ENCODE measurements at regions not wholly inside any gene's neighbourhood (a gene's known extent, or its start where the extent isn't known, plus 50 kb on each side); places are given as distances from the start of the nearest gene placed in this dataset.
A peak's percentile ranks its signal among the peaks of the same experiment; 100 is the strongest.

- POLR2A ChIA-PET: no interaction called here
- Histone ChIP-seq H3K9me3 (replicated peaks; ENCODE audit: control insufficient read depth, insufficient read depth, low read depth, low read length) (no peaks in the 10 kb centered on the region), H3K27ac (ENCODE audit: extremely low read depth, low read depth, low read length) (no peak overlapping the region), H3K27me3 (ENCODE audit: control insufficient read depth in 2 of 2, insufficient read depth in 2 of 2, low read length in 2 of 2) (no peaks in the 10 kb centered on the region), H3K36me3 (ENCODE audit: control insufficient read depth, insufficient read depth, low read length) (no peaks in the 10 kb centered on the region), H3K9ac (ENCODE audit: insufficient read depth in 1 of 2, low read depth in 2 of 2, low read length in 2 of 2) (no peak overlapping the region), H3K4me3 (no peak overlapping the region), H3K79me2 (ENCODE audit: control insufficient read depth, insufficient read depth, low read length) (no peaks in the 10 kb centered on the region), H3K4me2 (ENCODE audit: insufficient read depth, low read length) (no peak overlapping the region), H3K4me1 (replicated peaks in 1 of 2; ENCODE audit: control insufficient read depth in 2 of 2, insufficient read depth in 2 of 2, low read length in 2 of 2) (no peaks in the 10 kb centered on the region; a peak in 1 of 5 replicates), H3K9me1 (ENCODE audit: control insufficient read depth, insufficient read depth, low read length) (no peaks in the 10 kb centered on the region), H4K20me1 (replicated peaks; ENCODE audit: control insufficient read depth, insufficient read depth, low read length) (no peaks in the 10 kb centered on the region), H2AFZ (ENCODE audit: low read depth, low read length) (no peak overlapping the region)
- CTCF ChIA-PET (ENCODE audit: low intra/inter-chr PET ratio): no interaction called here
- no TSS peak for BruUV-seq (replicated peaks)
- WGBS (ENCODE audit: insufficient coverage, low coverage, missing lambda C conversion rate): 68% methylated on average over 2 of the region's 2 CpGs
- peak; percentile 60 for ATAC-seq
- FAIRE-seq: no peak
- in situ Hi-C loops (cut with MboI): no loop called here
- intact Hi-C loops (cut with micrococcal nuclease): no loop called here
- DNase-seq (ENCODE audit: extremely low read depth in 1 of 4, low spot score in 3 of 4): no peak
- TF ChIP-seq HNRNPLL (IDR thresholded peaks at IDR 0.05; ENCODE audit: low read depth, low read length, poor library complexity, severe bottlenecking): no peak
- TF ChIP-seq, protein P1, sequence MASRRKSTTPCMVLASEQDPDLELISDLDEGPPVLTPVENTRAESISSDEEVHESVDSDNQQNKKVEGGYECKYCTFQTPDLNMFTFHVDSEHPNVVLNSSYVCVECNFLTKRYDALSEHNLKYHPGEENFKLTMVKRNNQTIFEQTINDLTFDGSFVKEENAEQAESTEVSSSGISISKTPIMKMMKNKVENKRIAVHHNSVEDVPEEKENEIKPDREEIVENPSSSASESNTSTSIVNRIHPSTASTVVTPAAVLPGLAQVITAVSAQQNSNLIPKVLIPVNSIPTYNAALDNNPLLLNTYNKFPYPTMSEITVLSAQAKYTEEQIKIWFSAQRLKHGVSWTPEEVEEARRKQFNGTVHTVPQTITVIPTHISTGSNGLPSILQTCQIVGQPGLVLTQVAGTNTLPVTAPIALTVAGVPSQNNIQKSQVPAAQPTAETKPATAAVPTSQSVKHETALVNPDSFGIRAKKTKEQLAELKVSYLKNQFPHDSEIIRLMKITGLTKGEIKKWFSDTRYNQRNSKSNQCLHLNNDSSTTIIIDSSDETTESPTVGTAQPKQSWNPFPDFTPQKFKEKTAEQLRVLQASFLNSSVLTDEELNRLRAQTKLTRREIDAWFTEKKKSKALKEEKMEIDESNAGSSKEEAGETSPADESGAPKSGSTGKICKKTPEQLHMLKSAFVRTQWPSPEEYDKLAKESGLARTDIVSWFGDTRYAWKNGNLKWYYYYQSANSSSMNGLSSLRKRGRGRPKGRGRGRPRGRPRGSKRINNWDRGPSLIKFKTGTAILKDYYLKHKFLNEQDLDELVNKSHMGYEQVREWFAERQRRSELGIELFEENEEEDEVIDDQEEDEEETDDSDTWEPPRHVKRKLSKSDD (conservative IDR thresholded peaks at IDR 0.05; ENCODE audit: low read length): no peak
- TF ChIP-seq, protein P2, sequence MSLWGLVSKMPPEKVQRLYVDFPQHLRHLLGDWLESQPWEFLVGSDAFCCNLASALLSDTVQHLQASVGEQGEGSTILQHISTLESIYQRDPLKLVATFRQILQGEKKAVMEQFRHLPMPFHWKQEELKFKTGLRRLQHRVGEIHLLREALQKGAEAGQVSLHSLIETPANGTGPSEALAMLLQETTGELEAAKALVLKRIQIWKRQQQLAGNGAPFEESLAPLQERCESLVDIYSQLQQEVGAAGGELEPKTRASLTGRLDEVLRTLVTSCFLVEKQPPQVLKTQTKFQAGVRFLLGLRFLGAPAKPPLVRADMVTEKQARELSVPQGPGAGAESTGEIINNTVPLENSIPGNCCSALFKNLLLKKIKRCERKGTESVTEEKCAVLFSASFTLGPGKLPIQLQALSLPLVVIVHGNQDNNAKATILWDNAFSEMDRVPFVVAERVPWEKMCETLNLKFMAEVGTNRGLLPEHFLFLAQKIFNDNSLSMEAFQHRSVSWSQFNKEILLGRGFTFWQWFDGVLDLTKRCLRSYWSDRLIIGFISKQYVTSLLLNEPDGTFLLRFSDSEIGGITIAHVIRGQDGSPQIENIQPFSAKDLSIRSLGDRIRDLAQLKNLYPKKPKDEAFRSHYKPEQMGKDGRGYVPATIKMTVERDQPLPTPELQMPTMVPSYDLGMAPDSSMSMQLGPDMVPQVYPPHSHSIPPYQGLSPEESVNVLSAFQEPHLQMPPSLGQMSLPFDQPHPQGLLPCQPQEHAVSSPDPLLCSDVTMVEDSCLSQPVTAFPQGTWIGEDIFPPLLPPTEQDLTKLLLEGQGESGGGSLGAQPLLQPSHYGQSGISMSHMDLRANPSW (CRISPR knock-in tag; IDR thresholded peaks at IDR 0.05): no peak
- TF ChIP-seq NFYB (IDR thresholded peaks at IDR 0.05; ENCODE audit: extremely low read depth, insufficient read length): no peak
- no peak for TF ChIP-seq ELF2 (CRISPR knock-in tag; IDR thresholded peaks at IDR 0.05)
- no peak for TF ChIP-seq POU5F1 (IDR thresholded peaks at IDR 0.05; ENCODE audit: borderline replicate concordance, low read depth, low read length, partially characterized antibody)
- TF ChIP-seq L3MBTL2 (IDR thresholded peaks at IDR 0.05): no peak
- no peak for TF ChIP-seq ZNF695 (CRISPR knock-in tag; IDR thresholded peaks at IDR 0.05)
- TF ChIP-seq ZNF740 (CRISPR knock-in tag; IDR thresholded peaks at IDR 0.05): no peak
- TF ChIP-seq ZNF740 (tag; IDR thresholded peaks at IDR 0.05): no peak
- TF ChIP-seq ZNF431 (CRISPR knock-in tag; IDR thresholded peaks at IDR 0.05): no peak
- no peak for TF ChIP-seq NBN (IDR thresholded peaks at IDR 0.05; ENCODE audit: low read depth)
- TF ChIP-seq SMARCB1 (IDR thresholded peaks at IDR 0.05; ENCODE audit: insufficient read length, low read depth): no peak
- no peak for TF ChIP-seq ASH1L (IDR thresholded peaks at IDR 0.05; ENCODE audit: borderline replicate concordance, low read depth, partially characterized antibody)
- no peak for TF ChIP-seq PTRF (tag; IDR thresholded peaks at IDR 0.05)
- TF ChIP-seq ZNF354B (CRISPR knock-in tag; IDR thresholded peaks at IDR 0.05): no peak
- no peak for TF ChIP-seq HSF4 (CRISPR knock-in tag; IDR thresholded peaks at IDR 0.05; ENCODE audit: borderline replicate concordance)
Measured at GRCh38 chr1:86798608-86799291, 94.4 kb downstream of the SH3GLB1 start.
